ENCODE measurements at regions not wholly inside any gene's neighbourhood (a gene's known extent, or its start where the extent isn't known, plus 50 kb on each side); places are given as distances from the start of the nearest gene placed in this dataset.

DNA sequence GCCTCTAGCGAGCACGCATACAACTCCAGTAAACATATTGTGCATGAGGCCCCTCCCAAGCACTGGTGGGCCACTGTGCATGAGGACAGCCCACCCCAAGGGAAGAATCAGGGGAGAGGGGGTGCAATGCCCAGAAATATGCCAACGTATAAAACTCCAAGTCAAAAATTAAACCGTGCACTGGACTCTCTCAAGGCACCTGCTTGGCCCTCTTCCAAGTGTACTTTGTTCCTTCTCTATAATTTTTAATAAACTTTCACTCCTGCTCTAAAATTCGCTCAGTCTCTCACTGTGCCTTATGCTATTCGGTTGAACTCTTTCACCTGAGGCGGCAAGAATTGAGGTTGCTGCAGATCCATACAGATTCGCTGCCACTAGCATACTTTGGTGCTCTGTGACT lies 465.3 kb upstream of the TENM4 start:
- no peaks in the 10 kb centered on the region for H3K9me1 ChIP-seq (replicated peaks; ENCODE audit: control insufficient read depth, extremely low read depth, insufficient read depth, low read length)
- dilution Hi-C loops (cut with MboI; ENCODE audit: extremely low pct_ligation_motif_present, low sequenced_read_pairs), result no loop called here

DNA sequence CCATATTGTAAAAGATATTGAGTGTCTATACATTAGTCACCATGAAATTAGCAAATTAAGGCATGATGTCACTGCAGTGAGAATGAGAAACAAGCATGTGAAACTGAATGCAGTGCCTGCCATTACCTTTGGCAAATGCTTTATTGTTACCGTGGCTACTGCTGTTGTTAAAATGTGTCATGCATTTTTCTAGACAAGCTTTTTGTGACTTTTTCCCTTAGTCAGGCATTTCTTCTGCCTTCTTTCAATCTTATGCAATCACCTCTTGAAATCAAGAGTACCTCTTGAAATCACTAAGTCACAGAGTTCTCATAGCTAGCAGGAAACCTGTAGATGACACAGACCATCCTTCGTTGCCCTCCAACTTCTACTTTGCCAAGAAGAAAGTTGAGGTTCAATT lies 461.7 kb upstream of the TENM4 start:
- no peaks in the 10 kb centered on the region for H4K20me1 ChIP-seq (replicated peaks; ENCODE audit: control insufficient read depth, extremely low read depth, insufficient read depth, low read length)
- H3K27ac ChIP-seq (ENCODE audit: insufficient read depth, low read depth, low read length), result no peak overlapping the region
- H3K4me1 ChIP-seq (ENCODE audit: control insufficient read depth, extremely low read depth, insufficient read depth, low read length), result no peaks in the 10 kb centered on the region
- ChIA-PET POLR2A (no interaction called here), CTCF (no interaction called here)
- BruUV-seq (replicated peaks), result no TSS peak
- no peak overlapping the region for H3K4me2 ChIP-seq (ENCODE audit: insufficient read depth, low read length)
- FAIRE-seq (no peak), DNase-seq (ENCODE audit: low read depth, low spot score) (no peak)
- dilution Hi-C loops (cut with MboI; ENCODE audit: extremely low pct_ligation_motif_present, low sequenced_read_pairs) (no loop called here), intact Hi-C loops (cut with micrococcal nuclease) (no loop called here)
- no peak overlapping the region for H2AFZ ChIP-seq (ENCODE audit: low read depth, low read length)
- H3K4me3 ChIP-seq (replicated peaks in 1 of 3; ENCODE audit: insufficient read depth in 1 of 3, low read depth in 1 of 3, low read length in 3 of 3), result no peak overlapping the region
- TF ChIP-seq EZH2 (IDR thresholded peaks at IDR 0.05; ENCODE audit: borderline replicate concordance, low read depth, low read length, severe bottlenecking), result no peak
- no peak for TF ChIP-seq MYC (IDR thresholded peaks at IDR 0.05; ENCODE audit: low read depth, low read length)
- TF ChIP-seq, protein P1, sequence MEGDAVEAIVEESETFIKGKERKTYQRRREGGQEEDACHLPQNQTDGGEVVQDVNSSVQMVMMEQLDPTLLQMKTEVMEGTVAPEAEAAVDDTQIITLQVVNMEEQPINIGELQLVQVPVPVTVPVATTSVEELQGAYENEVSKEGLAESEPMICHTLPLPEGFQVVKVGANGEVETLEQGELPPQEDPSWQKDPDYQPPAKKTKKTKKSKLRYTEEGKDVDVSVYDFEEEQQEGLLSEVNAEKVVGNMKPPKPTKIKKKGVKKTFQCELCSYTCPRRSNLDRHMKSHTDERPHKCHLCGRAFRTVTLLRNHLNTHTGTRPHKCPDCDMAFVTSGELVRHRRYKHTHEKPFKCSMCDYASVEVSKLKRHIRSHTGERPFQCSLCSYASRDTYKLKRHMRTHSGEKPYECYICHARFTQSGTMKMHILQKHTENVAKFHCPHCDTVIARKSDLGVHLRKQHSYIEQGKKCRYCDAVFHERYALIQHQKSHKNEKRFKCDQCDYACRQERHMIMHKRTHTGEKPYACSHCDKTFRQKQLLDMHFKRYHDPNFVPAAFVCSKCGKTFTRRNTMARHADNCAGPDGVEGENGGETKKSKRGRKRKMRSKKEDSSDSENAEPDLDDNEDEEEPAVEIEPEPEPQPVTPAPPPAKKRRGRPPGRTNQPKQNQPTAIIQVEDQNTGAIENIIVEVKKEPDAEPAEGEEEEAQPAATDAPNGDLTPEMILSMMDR (IDR thresholded peaks at IDR 0.05; ENCODE audit: extremely low read depth in 1 of 2, insufficient read depth in 1 of 2, low read depth in 1 of 2, low read length in 2 of 2), result no peak
- no peak for TF ChIP-seq JUN (IDR thresholded peaks at IDR 0.05; ENCODE audit: borderline replicate concordance, insufficient read depth, insufficient read length, low read depth)
- TF ChIP-seq, protein P2, sequence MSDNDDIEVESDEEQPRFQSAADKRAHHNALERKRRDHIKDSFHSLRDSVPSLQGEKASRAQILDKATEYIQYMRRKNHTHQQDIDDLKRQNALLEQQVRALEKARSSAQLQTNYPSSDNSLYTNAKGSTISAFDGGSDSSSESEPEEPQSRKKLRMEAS (IDR thresholded peaks at IDR 0.05; ENCODE audit: insufficient read depth, insufficient read length), result no peak
- TF ChIP-seq FOS (IDR thresholded peaks at IDR 0.05; ENCODE audit: borderline replicate concordance, insufficient read depth, low read length), result no peak
- no peak for TF ChIP-seq GATA2 (IDR thresholded peaks at IDR 0.05; ENCODE audit: insufficient read depth, insufficient read length, low read depth, low read length)
- TF ChIP-seq POLR2A (IDR thresholded peaks at IDR 0.05; ENCODE audit: low read depth, low read length), result no peak
- no peak for TF ChIP-seq POLR2AphosphoS5 (IDR thresholded peaks at IDR 0.05; ENCODE audit: insufficient read depth, low read depth, low read length)
- H3K9me1 ChIP-seq (replicated peaks; ENCODE audit: control insufficient read depth, extremely low read depth, insufficient read depth, low read length), result no peaks in the 10 kb centered on the region
- H3K9me3 ChIP-seq (replicated peaks; ENCODE audit: control insufficient read depth, insufficient read depth, low read length), result no peaks in the 10 kb centered on the region
- no peaks in the 10 kb centered on the region for H3K36me3 ChIP-seq (ENCODE audit: control insufficient read depth in 2 of 2, extremely low read depth in 1 of 2, insufficient read depth in 2 of 2, low read length in 2 of 2)
- H3K27me3 ChIP-seq (ENCODE audit: control insufficient read depth in 2 of 2, insufficient read depth in 2 of 2, low read length in 2 of 2), result no peaks in the 10 kb centered on the region
- no peak overlapping the region for H3K9ac ChIP-seq (replicated peaks; ENCODE audit: extremely low read depth, insufficient read depth, low read length)
- H3K79me2 ChIP-seq (ENCODE audit: control insufficient read depth, insufficient read depth, low read length), result no peaks in the 10 kb centered on the region

More for the DNA sequence above, 465.3 kb upstream of the TENM4 start:
- DNase-seq (ENCODE audit: low read depth, low spot score) (no peak), FAIRE-seq (no peak)
- ChIA-PET CTCF (no interaction called here), POLR2A (no interaction called here)
- Histone ChIP-seq H3K4me1 (ENCODE audit: control insufficient read depth, extremely low read depth, insufficient read depth, low read length) (no peaks in the 10 kb centered on the region), H3K4me2 (ENCODE audit: insufficient read depth, low read length) (no peak overlapping the region), H3K36me3 (ENCODE audit: control insufficient read depth in 2 of 2, extremely low read depth in 1 of 2, insufficient read depth in 2 of 2, low read length in 2 of 2) (no peaks in the 10 kb centered on the region), H2AFZ (ENCODE audit: low read depth, low read length) (no peak overlapping the region), H3K79me2 (ENCODE audit: control insufficient read depth, insufficient read depth, low read length) (no peaks in the 10 kb centered on the region), H3K27me3 (ENCODE audit: control insufficient read depth in 2 of 2, insufficient read depth in 2 of 2, low read length in 2 of 2) (no peaks in the 10 kb centered on the region), H4K20me1 (replicated peaks; ENCODE audit: control insufficient read depth, extremely low read depth, insufficient read depth, low read length) (no peaks in the 10 kb centered on the region), H3K9ac (replicated peaks; ENCODE audit: extremely low read depth, insufficient read depth, low read length) (no peak overlapping the region), H3K4me3 (replicated peaks in 1 of 3; ENCODE audit: insufficient read depth in 1 of 3, low read depth in 1 of 3, low read length in 3 of 3) (no peak overlapping the region), H3K9me3 (replicated peaks; ENCODE audit: control insufficient read depth, insufficient read depth, low read length) (no peaks in the 10 kb centered on the region), H3K27ac (ENCODE audit: insufficient read depth, low read depth, low read length) (no peak overlapping the region)
- no peak for TF ChIP-seq FOS (IDR thresholded peaks at IDR 0.05; ENCODE audit: borderline replicate concordance, insufficient read depth, low read length)
- no peak for TF ChIP-seq MYC (IDR thresholded peaks at IDR 0.05; ENCODE audit: low read depth, low read length)
- no peak for TF ChIP-seq POLR2AphosphoS5 (IDR thresholded peaks at IDR 0.05; ENCODE audit: insufficient read depth, low read depth, low read length)
- no peak for TF ChIP-seq POLR2A (IDR thresholded peaks at IDR 0.05; ENCODE audit: low read depth, low read length)
- no peak for TF ChIP-seq GATA2 (IDR thresholded peaks at IDR 0.05; ENCODE audit: insufficient read depth, insufficient read length, low read depth, low read length)
- intact Hi-C loops (cut with micrococcal nuclease), result no loop called here
- BruUV-seq (replicated peaks), result no TSS peak
